ENCODE measurements at regions not wholly inside any gene's neighbourhood (a gene's known extent, or its start where the extent isn't known, plus 50 kb on each side); places are given as distances from the start of the nearest gene placed in this dataset.

- no peaks in the 10 kb centered on the region for H3K9me3 Mint-ChIP-seq
- no peak overlapping the region for H3K27ac Mint-ChIP-seq
- DNase-seq, result no peak
- H3K4me1 Mint-ChIP-seq, result no peaks in the 10 kb centered on the region
- no peak overlapping the region for H3K4me3 Mint-ChIP-seq
- no peaks in the 10 kb centered on the region for H3K36me3 Mint-ChIP-seq
- H3K27me3 Mint-ChIP-seq (ENCODE audit: low read depth in 3 of 3), result peaks cover 0 to 2% (median 0%) of the 10 kb centered on the region in 3 donors
These were observed 423.5 kb upstream of the ZEB2 start for GRCh38 chr2:144943293-144943941.

- Mint-ChIP-seq H3K27me3 (ENCODE audit: low read depth in 3 of 3) (peaks cover 0 to 2% (median 0%) of the 10 kb centered on the region in 3 donors), H3K36me3 (no peaks in the 10 kb centered on the region), H3K4me3 (no peak overlapping the region), H3K27ac (no peak overlapping the region), H3K4me1 (no peaks in the 10 kb centered on the region), H3K9me3 (no peaks in the 10 kb centered on the region)
- DNase-seq, result no peak
These were observed 422.8 kb upstream of the ZEB2 start for GRCh38 chr2:144942516-144943256.

- no peaks in the 10 kb centered on the region for H3K9me3 Mint-ChIP-seq
- no peak for DNase-seq
- peaks cover 0 to under 1% (median 0%) of the 10 kb centered on the region in 3 donors for H3K27me3 Mint-ChIP-seq (ENCODE audit: low read depth in 3 of 3)
- H3K4me3 Mint-ChIP-seq, result no peak overlapping the region
- no peak overlapping the region for H3K27ac Mint-ChIP-seq
- no peaks in the 10 kb centered on the region for H3K36me3 Mint-ChIP-seq
- H3K4me1 Mint-ChIP-seq, result no peaks in the 10 kb centered on the region
These were observed 422.0 kb upstream of the ZEB2 start for GRCh38 chr2:144941743-144942488.

- no peak for DNase-seq
- Mint-ChIP-seq H3K4me1 (no peaks in the 10 kb centered on the region), H3K4me3 (no peak overlapping the region), H3K9me3 (no peaks in the 10 kb centered on the region), H3K27ac (no peak overlapping the region), H3K36me3 (no peaks in the 10 kb centered on the region), H3K27me3 (ENCODE audit: low read depth in 3 of 3) (no peaks in the 10 kb centered on the region)
These were observed 419.7 kb upstream of the ZEB2 start for GRCh38 chr2:144939590-144939989.

GRCh38 chr2:144937910-144938709 is 418.2 kb upstream of the ZEB2 start:
- Mint-ChIP-seq H3K27me3 (ENCODE audit: low read depth in 3 of 3) (no peaks in the 10 kb centered on the region), H3K36me3 (no peaks in the 10 kb centered on the region), H3K4me1 (no peaks in the 10 kb centered on the region), H3K4me3 (no peak overlapping the region), H3K27ac (no peak overlapping the region), H3K9me3 (no peaks in the 10 kb centered on the region)
- DNase-seq, result no peak

- no peak overlapping the region for H3K4me3 Mint-ChIP-seq
- no peak for DNase-seq
- no peaks in the 10 kb centered on the region for H3K4me1 Mint-ChIP-seq
These were observed 417.1 kb upstream of the ZEB2 start for GRCh38 chr2:144937066-144937465.

GRCh38 chr2:144936442-144936841 is 416.5 kb upstream of the ZEB2 start:
- no peak for DNase-seq
- no peaks in the 10 kb centered on the region for H3K4me1 Mint-ChIP-seq
- no peak overlapping the region for H3K27ac Mint-ChIP-seq
- no peaks in the 10 kb centered on the region for H3K36me3 Mint-ChIP-seq
- no peak overlapping the region for H3K4me3 Mint-ChIP-seq
- H3K27me3 Mint-ChIP-seq (ENCODE audit: low read depth in 3 of 3), result no peaks in the 10 kb centered on the region
- H3K9me3 Mint-ChIP-seq, result no peaks in the 10 kb centered on the region

More at GRCh38 chr2:144937066-144937465, 417.1 kb upstream of the ZEB2 start:
- Mint-ChIP-seq H3K9me3 (no peaks in the 10 kb centered on the region), H3K27me3 (ENCODE audit: low read depth in 3 of 3) (no peaks in the 10 kb centered on the region), H3K36me3 (no peaks in the 10 kb centered on the region), H3K27ac (no peak overlapping the region)

- DNase-seq, result no peak
- H3K36me3 Mint-ChIP-seq, result no peaks in the 10 kb centered on the region
- no peak overlapping the region for H3K4me3 Mint-ChIP-seq
- H3K9me3 Mint-ChIP-seq, result no peaks in the 10 kb centered on the region
- no peaks in the 10 kb centered on the region for H3K4me1 Mint-ChIP-seq
- no peaks in the 10 kb centered on the region for H3K27me3 Mint-ChIP-seq (ENCODE audit: low read depth in 3 of 3)
- no peak overlapping the region for H3K27ac Mint-ChIP-seq
These were observed 415.8 kb upstream of the ZEB2 start for GRCh38 chr2:144935736-144936135.

GRCh38 chr2:144935191-144935590 is 415.3 kb upstream of the ZEB2 start:
- Mint-ChIP-seq H3K36me3 (no peaks in the 10 kb centered on the region), H3K27ac (no peak overlapping the region), H3K9me3 (peaks cover 0 to 1% (median 0%) of the 10 kb centered on the region in 6 donors), H3K4me1 (no peaks in the 10 kb centered on the region), H3K4me3 (no peak overlapping the region), H3K27me3 (ENCODE audit: low read depth in 3 of 3) (no peaks in the 10 kb centered on the region)
- DNase-seq, result no peak

- Mint-ChIP-seq H3K27ac (no peak overlapping the region), H3K4me3 (no peak overlapping the region), H3K27me3 (ENCODE audit: low read depth in 3 of 3) (no peaks in the 10 kb centered on the region), H3K36me3 (peaks cover 8 to 13% (median 12%) of the 10 kb centered on the region in 3 donors), H3K4me1 (no peaks in the 10 kb centered on the region), H3K9me3 (peaks cover 5 to 17% (median 12%) of the 10 kb centered on the region in 6 donors)
- no peak for DNase-seq
These were observed 412.0 kb upstream of the ZEB2 start for GRCh38 chr2:144931960-144932359.

GRCh38 chr2:144931480-144931879 is 411.6 kb upstream of the ZEB2 start:
- Mint-ChIP-seq H3K9me3 (peaks cover 6 to 17% (median 12%) of the 10 kb centered on the region in 6 donors), H3K27ac (no peak overlapping the region), H3K27me3 (ENCODE audit: low read depth in 3 of 3) (no peaks in the 10 kb centered on the region), H3K4me1 (no peaks in the 10 kb centered on the region), H3K4me3 (no peak overlapping the region), H3K36me3 (peaks cover 8 to 13% (median 13%) of the 10 kb centered on the region in 3 donors)
- DNase-seq, result no peak

- H3K36me3 Mint-ChIP-seq, result peaks cover 8 to 16% (median 13%) of the 10 kb centered on the region in 3 donors
These were observed 407.5 kb upstream of the ZEB2 start for GRCh38 chr2:144927429-144927828.

GRCh38 chr2:144925886-144926285 is 406.0 kb upstream of the ZEB2 start:
- no peaks in the 10 kb centered on the region for H3K27me3 Mint-ChIP-seq (ENCODE audit: low read depth in 3 of 3)
- peaks cover 5 to 9% of the 10 kb centered on the region in 2 donors for H3K4me1 Mint-ChIP-seq
- no peak for DNase-seq
- peaks cover 8 to 16% (median 13%) of the 10 kb centered on the region in 3 donors for H3K36me3 Mint-ChIP-seq
- H3K4me3 Mint-ChIP-seq, result no peak overlapping the region
- H3K27ac Mint-ChIP-seq, result no peak overlapping the region
- peaks cover 10 to 18% (median 12%) of the 10 kb centered on the region in 6 donors for H3K9me3 Mint-ChIP-seq

More at GRCh38 chr2:144927429-144927828, 407.5 kb upstream of the ZEB2 start:
- Mint-ChIP-seq H3K27me3 (ENCODE audit: low read depth in 3 of 3) (no peaks in the 10 kb centered on the region), H3K9me3 (peaks cover 10 to 18% (median 12%) of the 10 kb centered on the region in 6 donors), H3K27ac (no peak overlapping the region), H3K4me1 (peaks cover 4 to 7% of the 10 kb centered on the region in 2 donors), H3K4me3 (no peak overlapping the region)
- DNase-seq, result no peak
